HepG2 (cell line): ENCODE measurements at regions not wholly inside any gene's neighbourhood (a gene's known extent, or its start where the extent isn't known, plus 50 kb on each side); places are given as distances from the start of the nearest gene placed in this dataset.

ENCODE experiments used
- BCL6 ChIP-seq: IDR thresholded peaks from 2 replicates; pipeline ENCODE4 v1.6.1; 2016; ENCODE audit warnings: missing genetic modification reagents, missing compliant biosample characterization
- DRAP1 ChIP-seq: IDR thresholded peaks from 2 replicates; pipeline ENCODE4 v1.6.1; 2016; ENCODE audit warnings: missing genetic modification reagents, missing compliant biosample characterization
- HDAC2 ChIP-seq: sonication (generic); formaldehyde crosslinking; IDR thresholded peaks from 2 replicates; pipeline ENCODE4 v1.4.0; 2020; ENCODE audit warnings: missing genetic modification reagents
- HDAC6 ChIP-seq: fragments of 200-600 bp; sonication (generic); IDR thresholded peaks from 2 replicates; pipeline ENCODE4 v1.7.0; 2017; ENCODE audit warnings: mild to moderate bottlenecking, antibody characterized with exemption, low read length, low read depth
- HMG20B ChIP-seq: conservative IDR thresholded peaks from 2 replicates; pipeline ENCODE4 v1.6.1; 2016; ENCODE audit warnings: missing genetic modification reagents, missing compliant biosample characterization
- MLXIP ChIP-seq: sonication (generic); formaldehyde crosslinking; IDR thresholded peaks from 2 replicates; pipeline ENCODE4 v1.9.0; 2021; ENCODE audit warnings: missing genetic modification reagents, borderline replicate concordance
- NFAT5 ChIP-seq: sonication (generic); formaldehyde crosslinking; IDR thresholded peaks from 2 replicates; pipeline ENCODE4 v1.4.0; 2020; ENCODE audit warnings: missing genetic modification reagents
- SPEN ChIP-seq: sonication (generic); formaldehyde crosslinking; IDR thresholded peaks from 2 replicates; pipeline ENCODE4 v1.5.1; 2020; ENCODE audit warnings: low read depth, mild to moderate bottlenecking, missing genetic modification reagents
- ZNF10 ChIP-seq: sonication (generic); formaldehyde crosslinking; IDR thresholded peaks from 2 replicates; pipeline ENCODE4 v1.4.0; 2020; ENCODE audit warnings: mild to moderate bottlenecking, low read depth, missing genetic modification reagents, borderline replicate concordance
- ZNF205 ChIP-seq: IDR thresholded peaks from 2 replicates; pipeline ENCODE4 v1.6.1; 2018; ENCODE audit warnings: missing biosample characterization, missing genetic modification reagents
- ZNF580 ChIP-seq: IDR thresholded peaks from 2 replicates; pipeline ENCODE4 v1.6.1; 2016; ENCODE audit warnings: low read depth, borderline replicate concordance
- ZNF713 ChIP-seq: sonication (generic); formaldehyde crosslinking; IDR thresholded peaks from 2 replicates; pipeline ENCODE4 v1.4.0; 2020; ENCODE audit warnings: mild to moderate bottlenecking, missing genetic modification reagents
- ZSCAN29 ChIP-seq: sonication (generic); formaldehyde crosslinking; conservative IDR thresholded peaks from 2 replicates; pipeline ENCODE4 v1.4.0; 2020; ENCODE audit warnings: mild to moderate bottlenecking, missing genetic modification reagents
- TF ChIP-seq, protein P1 (sequence below): sonication (generic); formaldehyde crosslinking; IDR thresholded peaks from 2 replicates; pipeline ENCODE4 v1.4.0; 2020; ENCODE audit warnings: missing genetic modification reagents, borderline replicate concordance
- TF ChIP-seq, protein P2 (sequence below): sonication (generic); formaldehyde crosslinking; IDR thresholded peaks from 2 replicates; pipeline ENCODE4 v1.4.0; 2020; ENCODE audit warnings: missing genetic modification reagents

DNA sequence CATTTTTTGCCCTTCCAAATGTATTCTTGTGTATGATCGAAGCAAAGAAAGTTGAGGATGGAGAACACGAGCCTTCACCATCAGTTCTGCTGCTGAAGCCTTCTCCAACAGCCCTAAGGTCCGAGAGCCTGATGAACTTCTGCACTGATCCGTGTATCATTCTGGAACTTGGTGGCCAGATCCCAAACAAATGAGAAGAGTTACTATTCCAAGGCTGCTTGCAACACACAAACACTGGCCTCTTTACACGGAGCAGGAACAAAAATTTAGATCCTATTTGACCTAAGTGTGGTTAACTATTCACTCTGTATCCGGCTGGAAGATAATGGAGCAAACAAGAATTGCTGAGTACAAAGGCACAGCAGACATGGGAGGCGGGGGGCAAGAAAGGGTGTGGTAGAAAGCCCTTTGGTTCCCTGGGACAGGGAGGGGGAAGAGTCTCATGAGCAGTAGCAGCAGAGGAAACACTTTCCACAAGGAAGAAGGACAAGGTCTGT lies 282.9 kb downstream of the SOX9 start (continued):
- TF ChIP-seq, protein P1, sequence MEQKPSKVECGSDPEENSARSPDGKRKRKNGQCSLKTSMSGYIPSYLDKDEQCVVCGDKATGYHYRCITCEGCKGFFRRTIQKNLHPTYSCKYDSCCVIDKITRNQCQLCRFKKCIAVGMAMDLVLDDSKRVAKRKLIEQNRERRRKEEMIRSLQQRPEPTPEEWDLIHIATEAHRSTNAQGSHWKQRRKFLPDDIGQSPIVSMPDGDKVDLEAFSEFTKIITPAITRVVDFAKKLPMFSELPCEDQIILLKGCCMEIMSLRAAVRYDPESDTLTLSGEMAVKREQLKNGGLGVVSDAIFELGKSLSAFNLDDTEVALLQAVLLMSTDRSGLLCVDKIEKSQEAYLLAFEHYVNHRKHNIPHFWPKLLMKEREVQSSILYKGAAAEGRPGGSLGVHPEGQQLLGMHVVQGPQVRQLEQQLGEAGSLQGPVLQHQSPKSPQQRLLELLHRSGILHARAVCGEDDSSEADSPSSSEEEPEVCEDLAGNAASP (CRISPR knock-in tag) = peak; percentile 83; the same call in 1 of the 2 replicates
- TF ChIP-seq BCL6 (CRISPR knock-in tag) (peak; percentile 90), ZNF10 (CRISPR knock-in tag) (no peak), NFAT5 (CRISPR knock-in tag) (no peak), ZNF713 (peak; percentile 46; the same call in 1 of the 2 replicates), HDAC2 (CRISPR knock-in tag) (peak; percentile 97), ZNF205 (CRISPR knock-in tag) (peak; percentile 78; the same call in 1 of the 2 replicates), HDAC6 (no peak), SPEN (CRISPR knock-in tag) (peak; percentile 77; the same call in 1 of the 2 replicates), DRAP1 (CRISPR knock-in tag) (peak; percentile 95), MLXIP (no peak), HMG20B (CRISPR knock-in tag) (peak; percentile 74; the same call in 1 of the 2 replicates), ZSCAN29 (CRISPR knock-in tag) (peak; percentile 97), ZNF580 (CRISPR knock-in tag) (0 out of 2 replicates have a peak, but pooled peaks have one; percentile 48)
- TF ChIP-seq, protein P2, sequence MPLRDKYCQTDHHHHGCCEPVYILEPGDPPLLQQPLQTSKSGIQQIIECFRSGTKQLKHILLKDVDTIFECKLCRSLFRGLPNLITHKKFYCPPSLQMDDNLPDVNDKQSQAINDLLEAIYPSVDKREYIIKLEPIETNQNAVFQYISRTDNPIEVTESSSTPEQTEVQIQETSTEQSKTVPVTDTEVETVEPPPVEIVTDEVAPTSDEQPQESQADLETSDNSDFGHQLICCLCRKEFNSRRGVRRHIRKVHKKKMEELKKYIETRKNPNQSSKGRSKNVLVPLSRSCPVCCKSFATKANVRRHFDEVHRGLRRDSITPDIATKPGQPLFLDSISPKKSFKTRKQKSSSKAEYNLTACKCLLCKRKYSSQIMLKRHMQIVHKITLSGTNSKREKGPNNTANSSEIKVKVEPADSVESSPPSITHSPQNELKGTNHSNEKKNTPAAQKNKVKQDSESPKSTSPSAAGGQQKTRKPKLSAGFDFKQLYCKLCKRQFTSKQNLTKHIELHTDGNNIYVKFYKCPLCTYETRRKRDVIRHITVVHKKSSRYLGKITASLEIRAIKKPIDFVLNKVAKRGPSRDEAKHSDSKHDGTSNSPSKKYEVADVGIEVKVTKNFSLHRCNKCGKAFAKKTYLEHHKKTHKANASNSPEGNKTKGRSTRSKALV (CRISPR knock-in tag) = no peak; the same call in 1 of the 2 replicates
